Fibroblast of pulmonary artery (primary cell): ENCODE measurements at regions not wholly inside any gene's neighbourhood (a gene's known extent, or its start where the extent isn't known, plus 50 kb on each side); places are given as distances from the start of the nearest gene placed in this dataset.

Source experiments
- DNase-seq: peaks from one replicate; pipeline ENCODE4 v3.0.0-alpha.2; 2010; ENCODE audit warnings: low read depth
- H3K4me3 ChIP-seq: replicated peaks from 2 replicates; pipeline ENCODE4 v1.5.1; 2011; ENCODE audit warnings: low read depth, mild to moderate bottlenecking, control low read depth, low read length, moderate library complexity
- TF ChIP-seq, protein P1 (sequence below): IDR thresholded peaks from 2 replicates; pipeline ENCODE4 v1.5.1; 2011; ENCODE audit warnings: mild to moderate bottlenecking, control low read depth, low read length, inconsistent platforms; ENCODE audit errors: missing control alignments

- H3K4me3 ChIP-seq = no peak overlapping the region
- TF ChIP-seq, protein P1, sequence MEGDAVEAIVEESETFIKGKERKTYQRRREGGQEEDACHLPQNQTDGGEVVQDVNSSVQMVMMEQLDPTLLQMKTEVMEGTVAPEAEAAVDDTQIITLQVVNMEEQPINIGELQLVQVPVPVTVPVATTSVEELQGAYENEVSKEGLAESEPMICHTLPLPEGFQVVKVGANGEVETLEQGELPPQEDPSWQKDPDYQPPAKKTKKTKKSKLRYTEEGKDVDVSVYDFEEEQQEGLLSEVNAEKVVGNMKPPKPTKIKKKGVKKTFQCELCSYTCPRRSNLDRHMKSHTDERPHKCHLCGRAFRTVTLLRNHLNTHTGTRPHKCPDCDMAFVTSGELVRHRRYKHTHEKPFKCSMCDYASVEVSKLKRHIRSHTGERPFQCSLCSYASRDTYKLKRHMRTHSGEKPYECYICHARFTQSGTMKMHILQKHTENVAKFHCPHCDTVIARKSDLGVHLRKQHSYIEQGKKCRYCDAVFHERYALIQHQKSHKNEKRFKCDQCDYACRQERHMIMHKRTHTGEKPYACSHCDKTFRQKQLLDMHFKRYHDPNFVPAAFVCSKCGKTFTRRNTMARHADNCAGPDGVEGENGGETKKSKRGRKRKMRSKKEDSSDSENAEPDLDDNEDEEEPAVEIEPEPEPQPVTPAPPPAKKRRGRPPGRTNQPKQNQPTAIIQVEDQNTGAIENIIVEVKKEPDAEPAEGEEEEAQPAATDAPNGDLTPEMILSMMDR = no peak
- no peak for DNase-seq
These were observed 62.1 kb upstream of the DEUP1 start for GRCh38 chr11:93268287-93269040.

- TF ChIP-seq, protein P1 = no peak
- no peak overlapping the region for H3K4me3 ChIP-seq
- no peak for DNase-seq
These were observed 58.9 kb upstream of the DEUP1 start for GRCh38 chr11:93271596-93271995.

- DNase-seq = no peak
- TF ChIP-seq, protein P1 = no peak
- H3K4me3 ChIP-seq = no peak overlapping the region
These were observed 55.7 kb upstream of the DEUP1 start for GRCh38 chr11:93274851-93275250.

DNA sequence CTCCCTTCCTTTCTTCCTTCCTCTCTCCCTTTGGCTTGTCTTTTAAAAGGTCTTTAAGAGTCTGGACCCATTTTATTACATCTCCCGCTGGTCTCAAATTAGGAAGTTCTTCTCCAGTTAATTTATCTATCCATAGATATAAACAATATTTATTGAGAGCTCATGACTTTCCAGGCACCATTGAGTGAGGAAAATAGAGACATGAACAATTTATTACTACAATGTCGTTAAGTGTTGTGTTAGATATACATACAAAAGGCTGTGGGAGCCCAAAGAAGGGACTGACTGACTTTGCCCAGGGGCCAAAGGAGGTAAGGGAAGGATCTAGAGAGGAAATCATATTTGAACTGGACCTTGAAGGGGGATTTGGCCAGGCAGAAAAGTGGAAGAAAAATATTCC is 51.6 kb upstream of the DEUP1 start:
- TF ChIP-seq, protein P1 = no peak
- no peak for DNase-seq

DNA sequence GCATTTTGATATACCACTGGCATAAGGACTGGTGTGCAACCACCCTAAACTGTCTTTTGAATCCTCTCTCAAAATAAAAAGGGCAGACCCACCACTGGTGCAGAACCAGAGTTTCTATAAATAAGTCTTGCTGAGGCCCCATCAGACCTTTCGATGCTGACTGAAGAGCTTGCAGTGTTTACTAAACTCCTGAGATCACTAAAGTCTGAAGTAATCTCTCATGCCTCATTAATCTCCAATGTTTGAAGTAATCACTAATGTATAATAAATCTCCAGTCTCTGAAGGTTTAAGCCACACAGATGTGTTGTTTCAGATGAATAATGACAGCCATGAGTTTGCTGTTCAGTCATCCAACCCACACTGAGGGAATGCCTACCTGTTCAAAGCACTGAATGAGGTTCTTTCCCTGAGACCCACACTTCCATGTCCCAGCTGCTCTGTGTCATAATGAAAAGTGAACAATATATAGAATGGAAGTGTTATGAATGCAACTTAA is 50.6 kb upstream of the DEUP1 start:
- TF ChIP-seq, protein P1 = no peak
- DNase-seq = no peak

More for the DNA sequence above, 51.6 kb upstream of the DEUP1 start:
- H3K4me3 ChIP-seq = no peak overlapping the region

More for the DNA sequence above, 50.6 kb upstream of the DEUP1 start:
- H3K4me3 ChIP-seq = no peak overlapping the region
